ENCODE measurements at regions not wholly inside any gene's neighbourhood (a gene's known extent, or its start where the extent isn't known, plus 50 kb on each side); places are given as distances from the start of the nearest gene placed in this dataset.

- no peak for TF ChIP-seq POLR2A (IDR thresholded peaks at IDR 0.05)
- no peak for TF ChIP-seq CTCF (IDR thresholded peaks at IDR 0.05)
Measured at GRCh38 chr6:139550361-139550760, 175.9 kb upstream of the CITED2 start.
